Hematopoietic multipotent progenitor cell treated with erythropoietin and hydrocortisone succinate and interleukin-3 and kit ligand, for 8 days (in vitro differentiated cells): ENCODE measurements at regions not wholly inside any gene's neighbourhood (a gene's known extent, or its start where the extent isn't known, plus 50 kb on each side); places are given as distances from the start of the nearest gene placed in this dataset.

Experiments
- DNase-seq: peaks from one replicate; pipeline ENCODE4 v3.0.0-alpha.2; 2015

GRCh38 chr4:163582703-163583102 is 88.2 kb downstream of the TMA16 start:
- DNase-seq = no peak

GRCh38 chr4:163587867-163588266 is 93.4 kb downstream of the TMA16 start:
- DNase-seq = no peak

- no peak for DNase-seq
Observed at GRCh38 chr4:163588532-163588931, 94.0 kb downstream of the TMA16 start.

GRCh38 chr4:163590103-163590502 is 95.6 kb downstream of the TMA16 start:
- no peak for DNase-seq

- DNase-seq = no peak
Observed at GRCh38 chr4:163590619-163591264, 96.3 kb downstream of the TMA16 start.

GRCh38 chr4:163591614-163592020 is 97.1 kb downstream of the TMA16 start:
- DNase-seq = peak; percentile 26

GRCh38 chr4:163592212-163592611 is 97.7 kb downstream of the TMA16 start:
- no peak for DNase-seq

GRCh38 chr4:163595580-163595979 is 101.1 kb downstream of the TMA16 start:
- DNase-seq = no peak

- no peak for DNase-seq
Observed at GRCh38 chr4:163598028-163598427, 103.5 kb downstream of the TMA16 start.

GRCh38 chr4:163598489-163598888 is 104.0 kb downstream of the TMA16 start:
- DNase-seq = no peak

GRCh38 chr4:163600727-163601126 is 106.2 kb downstream of the TMA16 start:
- no peak for DNase-seq

- no peak for DNase-seq
Observed at GRCh38 chr4:163603257-163603656, 108.8 kb downstream of the TMA16 start.

GRCh38 chr4:163606896-163607691 is 112.6 kb downstream of the TMA16 start:
- DNase-seq = no peak

GRCh38 chr4:163609019-163609418 is 114.5 kb downstream of the TMA16 start:
- no peak for DNase-seq

- DNase-seq = no peak
Observed at GRCh38 chr4:163610648-163611047, 116.2 kb downstream of the TMA16 start.

- DNase-seq = no peak
Observed at GRCh38 chr4:163611182-163611581, 116.7 kb downstream of the TMA16 start.

GRCh38 chr4:163611784-163612445 is 117.4 kb downstream of the TMA16 start:
- DNase-seq = no peak

- no peak for DNase-seq
Observed at GRCh38 chr4:163612762-163613161, 118.3 kb downstream of the TMA16 start.

- no peak for DNase-seq
Observed at GRCh38 chr4:163613383-163613782, 118.9 kb downstream of the TMA16 start.

- no peak for DNase-seq
Observed at GRCh38 chr4:163614866-163615265, 120.4 kb downstream of the TMA16 start.

GRCh38 chr4:163618845-163619244 is 124.4 kb downstream of the TMA16 start:
- no peak for DNase-seq

GRCh38 chr4:163620738-163621137 is 126.2 kb downstream of the TMA16 start:
- no peak for DNase-seq

GRCh38 chr4:163621821-163622220 is 127.3 kb downstream of the TMA16 start:
- DNase-seq = no peak
